ENCODE measurements at regions not wholly inside any gene's neighbourhood (a gene's known extent, or its start where the extent isn't known, plus 50 kb on each side); places are given as distances from the start of the nearest gene placed in this dataset.

DNA sequence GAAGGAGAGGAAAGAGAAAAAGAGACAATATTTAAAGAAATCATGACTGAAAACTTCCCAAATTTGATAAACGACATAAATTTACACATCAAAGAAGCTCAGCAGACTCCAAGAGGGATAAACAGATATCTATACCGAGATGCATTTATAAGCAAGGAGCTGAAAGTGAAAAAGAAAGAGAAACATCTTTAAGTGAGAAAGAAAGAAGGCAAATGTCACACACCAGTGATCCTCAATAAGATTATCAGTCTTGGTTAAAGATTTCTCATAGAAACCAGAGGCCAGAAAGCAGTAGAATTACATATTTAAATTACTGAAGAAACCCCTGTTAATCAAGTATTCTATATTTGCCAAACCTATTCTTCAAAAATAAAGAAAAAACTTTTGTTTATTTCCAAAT, 424.2 kb downstream of the SLC16A7 start:
- in situ Hi-C loops (cut with MboI; ENCODE audit: low pct_unique_long_range_greater_than_20kb, low sequenced_read_pairs) = no loop called here
- no peak for DNase-seq

DNA sequence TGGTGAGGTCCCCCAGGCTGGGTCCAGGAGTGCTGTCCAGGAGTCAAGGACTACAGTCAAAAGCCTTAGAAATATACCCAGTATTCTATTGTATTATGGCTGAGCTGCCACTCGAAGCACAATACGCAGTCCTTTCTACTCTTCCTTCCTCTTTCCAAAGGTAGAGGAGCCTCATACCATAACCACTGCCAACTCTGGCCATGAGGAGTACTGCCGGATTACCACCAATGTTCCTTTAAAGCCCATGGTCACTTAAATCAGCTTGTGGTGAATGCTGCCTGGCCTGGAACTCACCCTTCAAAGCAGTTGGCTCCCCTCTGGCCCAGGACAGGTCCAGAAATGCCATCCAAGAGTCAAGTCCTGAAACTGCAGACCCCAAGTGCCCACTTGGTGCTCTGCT, 425.4 kb downstream of the SLC16A7 start:
- in situ Hi-C loops (cut with MboI; ENCODE audit: low pct_unique_long_range_greater_than_20kb, low sequenced_read_pairs) = no loop called here

DNA sequence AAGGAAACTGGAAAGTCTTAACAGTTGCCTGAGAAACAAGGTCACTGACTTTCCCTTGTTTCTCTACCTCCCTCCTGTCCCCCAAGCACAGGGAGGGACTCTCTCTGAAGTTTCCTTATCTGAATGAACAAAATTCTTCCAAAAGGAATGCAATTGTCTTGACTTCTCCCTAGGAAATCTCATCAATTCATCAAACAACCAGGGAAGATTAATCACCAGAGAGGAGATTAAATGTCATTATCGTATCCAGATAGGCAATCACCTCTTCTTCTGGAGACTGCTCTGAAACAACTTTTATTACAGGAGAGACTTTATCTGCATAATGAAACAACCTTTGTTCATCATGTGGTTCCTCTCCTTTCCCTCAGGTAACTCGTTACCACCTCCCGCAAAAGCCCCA, 431.4 kb downstream of the SLC16A7 start:
- in situ Hi-C loops (cut with MboI; ENCODE audit: low pct_unique_long_range_greater_than_20kb, low sequenced_read_pairs) = no loop called here

More for the DNA sequence above, 425.4 kb downstream of the SLC16A7 start:
- no peak for DNase-seq

DNA sequence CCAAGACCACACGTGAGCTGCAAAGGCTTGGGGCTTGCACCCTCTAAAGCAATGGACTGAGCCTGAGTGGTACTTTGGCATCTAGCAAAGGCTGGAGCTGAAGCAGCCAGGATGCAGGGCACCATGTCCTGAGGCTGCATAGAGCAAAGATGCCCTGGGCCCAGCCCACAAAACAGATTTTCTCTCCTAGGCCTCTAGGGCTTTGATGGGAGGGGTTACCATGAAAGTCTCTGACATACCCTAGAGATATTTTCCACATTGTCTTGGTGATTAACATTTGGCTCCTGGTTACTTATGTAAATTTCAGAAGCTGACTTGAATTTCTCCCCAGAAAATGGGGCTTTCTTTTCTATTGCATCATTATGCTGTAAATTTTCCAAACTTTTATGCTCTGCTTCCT, 438.3 kb downstream of the SLC16A7 start:
- in situ Hi-C loops (cut with MboI; ENCODE audit: low pct_unique_long_range_greater_than_20kb, low sequenced_read_pairs) = no loop called here
- no peak for DNase-seq

More for the DNA sequence above, 431.4 kb downstream of the SLC16A7 start:
- DNase-seq = no peak

DNA sequence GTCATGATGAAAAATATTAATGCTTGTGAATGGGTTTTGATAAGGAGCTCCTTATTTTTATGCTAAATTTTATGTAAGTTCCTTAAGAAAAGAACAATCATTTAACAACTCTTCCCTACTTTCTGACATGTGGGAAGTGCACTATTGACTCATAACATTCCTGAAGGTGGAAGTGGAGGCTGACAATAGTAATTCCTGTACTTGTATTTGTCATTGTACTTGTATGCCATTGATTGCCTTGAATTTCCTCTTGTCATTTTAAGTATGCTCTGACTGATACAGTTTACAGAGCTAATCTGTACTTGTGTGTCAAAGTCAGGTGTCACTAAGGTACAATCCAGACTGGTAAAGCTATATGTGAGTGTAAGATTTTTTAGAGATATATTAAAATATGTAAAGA, 440.0 kb downstream of the SLC16A7 start:
- in situ Hi-C loops (cut with MboI; ENCODE audit: low pct_unique_long_range_greater_than_20kb, low sequenced_read_pairs) = no loop called here
- DNase-seq = no peak

DNA sequence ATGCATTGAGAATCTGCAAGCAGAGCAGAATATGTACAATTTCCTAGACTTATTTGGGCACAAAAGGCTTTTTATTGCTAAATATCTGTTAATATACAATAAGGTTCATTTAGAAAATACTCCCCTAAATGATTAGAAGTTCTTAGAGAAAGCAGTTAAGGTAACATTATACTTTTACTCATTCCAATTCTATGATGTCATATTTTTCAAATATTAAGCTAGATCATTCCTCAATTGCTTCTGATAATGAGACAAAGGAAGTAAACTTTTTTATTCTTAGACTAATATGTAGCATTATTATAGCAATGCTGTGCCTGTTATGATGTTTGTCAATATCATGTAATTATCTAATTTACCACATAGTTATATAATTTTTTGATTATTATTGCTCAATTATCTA, 447.0 kb downstream of the SLC16A7 start:
- DNase-seq = no peak
- in situ Hi-C loops (cut with MboI; ENCODE audit: low pct_unique_long_range_greater_than_20kb, low sequenced_read_pairs) = no loop called here

DNA sequence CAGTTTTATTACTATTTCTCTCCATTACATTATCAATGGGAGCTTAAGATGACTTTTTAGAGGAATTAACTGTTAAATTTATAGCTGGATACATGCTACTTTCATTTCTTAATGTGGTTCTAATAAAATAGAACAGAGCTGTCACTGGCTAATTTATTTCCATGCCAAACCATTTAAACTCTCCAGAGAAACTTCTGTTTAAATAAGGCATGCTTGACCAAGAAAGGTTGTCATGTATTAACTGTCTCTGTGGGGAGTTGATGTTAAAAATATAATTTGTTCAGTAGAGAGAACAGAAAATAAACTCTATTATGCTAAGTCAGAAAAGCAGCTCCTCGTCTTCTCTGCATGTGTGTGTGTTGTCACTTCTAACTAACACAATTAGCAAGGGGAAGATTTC, 447.4 kb downstream of the SLC16A7 start:
- in situ Hi-C loops (cut with MboI; ENCODE audit: low pct_unique_long_range_greater_than_20kb, low sequenced_read_pairs) = no loop called here
- no peak for DNase-seq

DNA sequence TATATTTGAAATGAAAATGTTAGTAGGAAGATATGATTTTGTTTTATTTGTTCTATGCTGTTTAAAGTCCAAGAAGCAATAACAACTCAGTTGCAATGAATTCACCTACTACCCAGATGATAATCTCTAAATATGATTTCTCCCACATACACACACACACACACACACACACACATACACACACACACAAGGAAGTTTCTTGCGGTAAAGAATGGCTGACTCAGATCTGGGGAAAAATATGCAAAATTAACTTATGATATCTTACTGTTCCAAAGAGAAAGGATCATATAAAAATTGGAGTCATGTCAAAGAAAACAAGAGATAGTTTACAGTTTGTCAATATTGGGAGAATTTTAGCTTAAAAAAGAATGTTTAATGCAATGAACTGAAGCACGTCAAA, 456.7 kb downstream of the SLC16A7 start:
- in situ Hi-C loops (cut with MboI; ENCODE audit: low pct_unique_long_range_greater_than_20kb, low sequenced_read_pairs) = no loop called here
- DNase-seq = no peak

DNA sequence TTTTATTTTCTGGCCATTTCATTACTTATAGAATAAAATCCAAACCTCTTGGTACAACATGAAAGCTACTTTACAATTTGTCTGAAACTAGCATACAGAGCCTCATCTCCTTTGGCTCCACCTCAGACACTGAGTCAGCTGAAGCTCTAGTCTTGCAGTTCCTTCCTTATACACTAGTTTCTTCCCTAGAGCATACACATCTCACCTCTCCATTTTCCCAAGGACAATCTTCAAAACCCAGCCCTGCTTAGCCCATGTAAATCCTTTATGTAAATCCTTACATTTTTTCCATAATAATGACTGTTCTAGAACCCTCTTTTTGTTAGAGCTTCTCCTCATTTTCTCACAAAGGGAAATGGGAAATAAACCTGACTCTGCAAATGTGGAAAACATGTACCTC, 463.4 kb downstream of the SLC16A7 start:
- in situ Hi-C loops (cut with MboI; ENCODE audit: low pct_unique_long_range_greater_than_20kb, low sequenced_read_pairs) = no loop called here
- DNase-seq = no peak

DNA sequence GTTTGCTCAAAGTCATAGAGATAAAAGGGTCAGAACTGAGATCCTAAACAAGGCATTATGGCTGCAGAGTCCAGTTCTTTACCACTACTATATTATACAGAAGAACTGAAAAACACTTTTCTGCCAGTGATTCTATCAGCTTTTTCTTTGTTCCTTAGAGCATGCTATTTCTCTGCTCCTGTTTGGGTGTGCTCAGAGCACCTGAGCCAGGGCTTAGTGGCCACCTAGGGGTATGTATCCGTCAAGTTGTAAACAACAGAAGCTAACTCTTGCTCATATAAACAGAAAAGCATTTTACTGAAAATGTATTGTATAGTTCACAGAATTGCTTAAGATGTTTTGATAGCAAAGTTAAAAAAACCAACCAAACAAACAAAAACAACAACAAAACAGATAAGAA, 470.8 kb downstream of the SLC16A7 start:
- DNase-seq = no peak
- in situ Hi-C loops (cut with MboI; ENCODE audit: low pct_unique_long_range_greater_than_20kb, low sequenced_read_pairs) = no loop called here

DNA sequence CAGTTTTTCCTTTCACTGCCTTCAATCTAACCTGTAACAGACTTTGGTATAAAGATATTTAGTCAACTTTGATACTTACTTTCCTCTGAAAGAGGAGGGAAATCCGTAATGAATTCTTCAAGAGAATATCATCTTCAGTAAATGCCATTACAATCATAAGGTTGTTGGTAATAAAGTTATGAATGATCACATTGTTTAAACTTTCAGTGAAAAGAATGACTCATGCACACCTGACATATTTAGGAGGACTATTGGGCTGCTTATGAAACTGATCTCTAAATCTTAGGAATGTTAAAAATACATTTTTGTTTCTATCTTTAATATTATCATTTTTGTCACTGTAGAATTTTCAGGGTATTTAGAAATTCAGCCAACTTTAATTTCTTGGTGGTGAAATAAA, 474.7 kb downstream of the SLC16A7 start:
- in situ Hi-C loops (cut with MboI; ENCODE audit: low pct_unique_long_range_greater_than_20kb, low sequenced_read_pairs) = no loop called here

DNA sequence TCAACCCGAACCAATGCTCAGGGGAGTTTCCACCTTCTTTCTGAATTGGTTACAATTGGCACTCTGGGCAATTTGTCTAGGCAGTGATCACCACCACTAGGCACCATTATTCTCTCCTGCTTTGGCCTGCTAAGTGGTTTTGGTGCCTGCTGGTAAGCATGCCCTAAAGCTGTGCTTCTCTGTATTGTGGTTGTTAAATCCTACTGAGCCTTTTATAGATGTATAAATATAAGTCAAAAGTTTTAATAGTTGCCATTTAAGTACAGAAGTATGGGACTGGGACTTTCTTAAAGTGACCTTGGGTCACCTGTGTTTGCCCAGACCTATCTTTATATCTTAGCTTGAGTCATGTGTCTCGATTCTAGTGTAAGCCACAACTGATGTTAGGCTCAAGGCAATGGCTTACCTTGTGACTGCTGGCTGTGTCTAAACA, 475.9 kb downstream of the SLC16A7 start:
- in situ Hi-C loops (cut with MboI; ENCODE audit: low pct_unique_long_range_greater_than_20kb, low sequenced_read_pairs) = no loop called here
- DNase-seq = no peak

More for the DNA sequence above, 474.7 kb downstream of the SLC16A7 start:
- DNase-seq = no peak

DNA sequence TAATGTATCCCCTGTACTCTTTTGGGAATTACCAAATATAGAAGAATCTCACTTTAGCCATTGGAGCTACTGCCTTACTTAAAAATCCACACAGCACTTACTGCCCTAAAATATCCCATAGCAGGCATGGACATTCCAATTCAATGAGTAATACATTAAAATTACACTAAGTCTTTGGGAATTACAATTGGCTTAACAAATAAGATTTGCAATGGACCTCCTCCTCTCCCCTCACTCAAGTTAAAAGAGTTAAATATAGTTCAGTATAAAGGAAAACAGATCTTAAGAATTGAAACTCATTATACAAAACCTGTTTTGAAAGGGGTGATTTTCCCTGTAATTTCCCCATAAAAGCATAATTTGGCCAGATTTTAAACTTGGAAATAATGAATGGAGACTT, 477.1 kb downstream of the SLC16A7 start:
- in situ Hi-C loops (cut with MboI; ENCODE audit: low pct_unique_long_range_greater_than_20kb, low sequenced_read_pairs) = no loop called here
- DNase-seq = no peak

DNA sequence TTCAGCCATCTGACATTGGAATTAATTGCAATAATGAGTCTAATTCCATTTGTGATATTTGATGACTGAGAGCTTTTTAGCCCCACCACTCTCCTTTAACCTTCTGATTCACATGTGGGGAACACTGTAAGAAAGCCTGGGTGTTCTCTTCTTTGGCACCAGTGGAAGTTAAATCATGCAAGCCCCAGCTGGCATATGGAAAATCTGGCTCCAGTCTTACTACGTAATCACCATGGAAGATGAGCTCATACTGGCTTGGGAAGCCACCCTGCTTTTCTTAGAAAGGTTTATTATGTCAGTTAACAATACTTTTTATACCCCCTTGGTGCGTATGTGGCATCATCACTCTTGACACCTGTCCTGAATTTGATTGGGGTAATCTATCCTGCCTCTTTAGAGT, 479.3 kb downstream of the SLC16A7 start:
- in situ Hi-C loops (cut with MboI; ENCODE audit: low pct_unique_long_range_greater_than_20kb, low sequenced_read_pairs) = no loop called here

DNA sequence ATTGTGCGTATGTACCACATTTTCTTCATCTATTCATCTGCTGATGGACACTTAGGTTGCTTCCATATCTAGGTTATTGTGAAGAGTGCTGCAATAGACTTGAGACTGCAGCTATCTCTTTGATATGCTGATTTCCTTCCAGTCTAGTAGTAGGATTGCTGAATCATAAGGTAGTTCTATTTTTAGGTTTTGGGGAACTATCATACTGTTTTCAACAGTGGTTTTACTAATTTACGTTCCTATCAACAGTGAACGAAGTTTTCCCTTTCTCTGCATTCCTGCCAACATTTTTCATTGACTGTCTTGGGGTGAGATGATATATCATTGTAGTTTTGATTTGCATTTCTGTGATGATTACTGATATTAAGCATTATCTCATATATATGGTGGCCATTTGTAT, 482.2 kb downstream of the SLC16A7 start:
- peak; percentile 23 for DNase-seq
- in situ Hi-C loops (cut with MboI; ENCODE audit: low pct_unique_long_range_greater_than_20kb, low sequenced_read_pairs) = no loop called here

More for the DNA sequence above, 479.3 kb downstream of the SLC16A7 start:
- no peak for DNase-seq

DNA sequence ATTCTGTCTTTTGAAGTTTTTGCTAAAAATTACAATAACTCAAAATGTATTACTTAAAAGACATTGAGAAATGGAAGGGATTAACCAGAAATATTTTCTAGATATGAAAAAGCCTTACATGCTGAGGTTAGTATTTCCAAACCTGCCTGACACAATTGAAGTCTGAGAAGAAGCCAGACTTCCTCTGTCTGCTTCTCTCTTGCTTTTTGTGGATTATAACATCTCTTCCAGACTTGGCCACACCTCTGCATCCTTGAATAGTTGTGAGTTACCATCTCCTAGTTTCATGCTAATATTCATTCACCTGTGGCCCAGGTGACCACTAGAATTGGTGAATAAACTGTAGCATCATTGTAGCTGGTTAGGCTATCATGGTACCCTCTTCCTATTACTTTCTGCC, 497.6 kb downstream of the SLC16A7 start:
- no peak for DNase-seq
- in situ Hi-C loops (cut with MboI; ENCODE audit: low pct_unique_long_range_greater_than_20kb, low sequenced_read_pairs) = no loop called here

DNA sequence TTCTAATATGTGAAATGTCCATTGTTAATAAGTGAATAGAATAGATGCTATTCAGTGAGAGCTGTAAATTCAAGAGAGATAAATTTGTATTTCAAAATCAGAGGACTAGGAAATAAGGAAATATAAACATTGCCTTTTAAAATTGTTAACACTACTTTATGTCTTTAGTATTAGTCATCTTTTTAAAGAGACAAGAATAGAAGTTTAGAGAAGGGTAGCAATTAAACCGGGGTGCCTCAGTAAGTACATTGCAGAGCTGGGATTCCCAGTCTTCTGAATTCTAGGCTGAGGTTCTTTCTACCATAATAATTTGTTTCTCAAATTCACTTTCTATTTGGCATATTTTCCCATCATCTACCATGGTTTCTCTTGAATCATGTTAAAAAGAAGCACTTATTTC, 498.6 kb downstream of the SLC16A7 start:
- in situ Hi-C loops (cut with MboI; ENCODE audit: low pct_unique_long_range_greater_than_20kb, low sequenced_read_pairs) = no loop called here
- DNase-seq = no peak

DNA sequence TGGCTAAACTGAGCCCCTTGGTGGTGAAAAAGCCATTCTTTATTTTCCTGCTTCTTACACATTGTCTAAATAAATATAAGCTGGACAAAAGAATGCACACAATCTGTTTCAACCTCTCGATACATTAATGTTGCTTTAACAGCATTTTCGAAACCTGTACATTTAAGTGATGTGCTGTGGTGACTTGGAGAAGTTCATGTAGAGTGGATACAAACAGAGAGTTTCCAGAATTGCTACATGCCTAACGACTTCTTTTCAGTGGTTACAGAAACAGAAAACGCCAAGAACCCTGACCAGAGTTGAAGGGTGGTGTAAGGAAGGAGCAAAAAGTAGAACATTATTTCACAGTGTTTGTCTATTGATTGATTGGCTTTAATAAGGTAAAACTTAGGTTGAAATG, 500.9 kb downstream of the SLC16A7 start:
- no peak for DNase-seq
- in situ Hi-C loops (cut with MboI; ENCODE audit: low pct_unique_long_range_greater_than_20kb, low sequenced_read_pairs) = no loop called here

DNA sequence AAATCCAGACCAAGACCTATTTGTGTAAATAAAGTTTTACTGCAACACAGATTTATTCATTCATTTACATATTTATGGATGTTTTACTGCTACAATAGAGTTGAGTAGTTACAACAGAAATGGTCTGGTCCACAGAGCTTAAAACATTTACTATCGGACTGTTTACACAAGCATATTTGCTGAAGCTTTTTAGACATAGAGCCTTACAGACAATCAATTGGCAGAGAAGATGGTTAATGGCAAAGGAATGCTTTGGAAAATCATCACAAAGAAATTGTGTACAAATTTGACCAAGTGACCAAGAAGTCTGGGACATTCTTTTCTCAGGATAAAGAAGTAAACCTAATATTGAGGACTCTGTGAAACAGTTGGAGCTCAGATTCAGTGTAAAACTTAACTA, 504.3 kb downstream of the SLC16A7 start:
- in situ Hi-C loops (cut with MboI; ENCODE audit: low pct_unique_long_range_greater_than_20kb, low sequenced_read_pairs) = no loop called here
- no peak for DNase-seq

DNA sequence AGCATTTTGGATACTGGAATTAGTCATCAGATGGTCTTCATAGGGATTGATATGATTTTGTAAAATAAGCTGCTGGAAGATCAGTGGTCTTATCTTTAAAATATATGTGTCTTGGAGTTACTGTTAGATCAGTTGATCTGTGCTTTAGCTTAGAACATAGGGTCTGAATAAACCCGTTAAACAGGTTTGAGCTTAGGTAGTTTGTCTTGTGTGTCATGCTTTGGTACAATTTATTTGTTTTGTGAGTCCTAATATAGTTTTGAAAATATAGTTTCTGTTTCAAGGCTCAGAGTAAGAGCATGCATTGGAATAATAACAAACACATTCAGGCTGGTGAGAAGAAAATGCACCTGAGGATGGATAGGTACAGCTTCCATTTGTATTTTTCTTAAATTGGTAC, 505.0 kb downstream of the SLC16A7 start:
- in situ Hi-C loops (cut with MboI; ENCODE audit: low pct_unique_long_range_greater_than_20kb, low sequenced_read_pairs) = no loop called here
- DNase-seq = no peak

DNA sequence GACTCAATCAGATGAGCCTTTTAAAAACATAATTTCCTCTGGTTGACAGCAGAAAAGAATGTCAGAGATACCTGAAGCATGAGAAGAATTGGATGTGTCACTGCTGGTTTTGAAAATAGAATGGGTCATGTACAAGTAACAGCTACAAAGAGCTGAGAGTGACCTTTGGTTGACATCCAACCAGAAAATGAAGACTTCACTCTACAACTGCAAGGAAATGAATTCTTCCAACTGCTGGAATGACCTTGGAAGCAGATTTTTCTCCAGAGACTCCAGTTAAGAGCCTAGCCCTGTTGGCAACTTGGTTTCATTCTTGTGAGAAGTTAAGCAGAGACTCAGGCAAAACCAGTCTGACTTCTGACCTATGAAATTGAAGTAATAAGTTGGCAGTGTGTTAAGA, 505.9 kb downstream of the SLC16A7 start:
- no peak for DNase-seq
- in situ Hi-C loops (cut with MboI; ENCODE audit: low pct_unique_long_range_greater_than_20kb, low sequenced_read_pairs) = no loop called here

DNA sequence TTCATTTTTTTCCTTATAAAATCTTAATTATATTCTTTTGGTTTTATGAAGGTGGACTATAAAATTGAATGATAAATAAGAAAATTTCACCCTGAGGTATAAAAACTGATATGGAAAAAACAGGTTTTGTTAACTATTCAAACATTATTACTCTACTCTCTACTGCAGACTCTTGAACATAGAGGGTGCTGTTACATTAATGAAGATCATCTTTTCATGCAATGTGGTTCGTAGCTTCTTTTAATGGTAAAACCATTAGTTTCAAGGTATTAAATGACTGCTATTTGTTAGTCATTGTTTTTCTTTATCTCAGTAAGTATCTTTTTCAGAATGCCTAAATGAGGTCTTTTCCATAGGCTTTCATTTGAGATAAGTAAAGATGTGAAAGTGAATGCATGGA, 510.4 kb downstream of the SLC16A7 start:
- no peak for DNase-seq
- in situ Hi-C loops (cut with MboI; ENCODE audit: low pct_unique_long_range_greater_than_20kb, low sequenced_read_pairs) = no loop called here
